ENCODE measurements at regions not wholly inside any gene's neighbourhood (a gene's known extent, or its start where the extent isn't known, plus 50 kb on each side); places are given as distances from the start of the nearest gene placed in this dataset.

DNA sequence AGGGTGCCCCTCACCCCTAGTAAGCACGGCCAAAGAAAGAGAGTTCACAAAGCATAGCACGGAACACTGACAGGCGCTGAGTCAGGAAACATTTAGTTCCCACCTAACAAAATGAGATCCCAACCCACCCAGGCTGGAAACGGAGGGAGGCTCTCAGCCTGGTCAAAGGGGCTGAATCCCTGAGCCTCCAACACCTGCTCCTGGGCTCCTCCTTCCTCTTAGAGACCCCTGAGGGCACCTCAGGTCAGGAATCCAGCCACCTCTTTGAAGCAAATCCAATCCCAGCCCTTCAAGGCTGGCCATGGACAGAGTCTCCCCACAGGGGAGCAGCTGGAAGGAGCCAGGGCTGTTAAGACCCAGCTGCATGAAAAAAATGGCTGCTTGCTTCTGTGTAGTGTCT lies 154.4 kb upstream of the HES1 start:
- TF ChIP-seq, protein P1, sequence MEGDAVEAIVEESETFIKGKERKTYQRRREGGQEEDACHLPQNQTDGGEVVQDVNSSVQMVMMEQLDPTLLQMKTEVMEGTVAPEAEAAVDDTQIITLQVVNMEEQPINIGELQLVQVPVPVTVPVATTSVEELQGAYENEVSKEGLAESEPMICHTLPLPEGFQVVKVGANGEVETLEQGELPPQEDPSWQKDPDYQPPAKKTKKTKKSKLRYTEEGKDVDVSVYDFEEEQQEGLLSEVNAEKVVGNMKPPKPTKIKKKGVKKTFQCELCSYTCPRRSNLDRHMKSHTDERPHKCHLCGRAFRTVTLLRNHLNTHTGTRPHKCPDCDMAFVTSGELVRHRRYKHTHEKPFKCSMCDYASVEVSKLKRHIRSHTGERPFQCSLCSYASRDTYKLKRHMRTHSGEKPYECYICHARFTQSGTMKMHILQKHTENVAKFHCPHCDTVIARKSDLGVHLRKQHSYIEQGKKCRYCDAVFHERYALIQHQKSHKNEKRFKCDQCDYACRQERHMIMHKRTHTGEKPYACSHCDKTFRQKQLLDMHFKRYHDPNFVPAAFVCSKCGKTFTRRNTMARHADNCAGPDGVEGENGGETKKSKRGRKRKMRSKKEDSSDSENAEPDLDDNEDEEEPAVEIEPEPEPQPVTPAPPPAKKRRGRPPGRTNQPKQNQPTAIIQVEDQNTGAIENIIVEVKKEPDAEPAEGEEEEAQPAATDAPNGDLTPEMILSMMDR (IDR thresholded peaks at IDR 0.05) = no peak
- TF ChIP-seq POLR2A (IDR thresholded peaks at IDR 0.05) = no peak

All from adrenal gland (tissue), 5 donors.